ENCODE measurements at regions not wholly inside any gene's neighbourhood (a gene's known extent, or its start where the extent isn't known, plus 50 kb on each side); places are given as distances from the start of the nearest gene placed in this dataset.
A peak's percentile ranks its signal among the peaks of the same experiment; 100 is the strongest.

GRCh38 chr6:151699719-151700118, 107.8 kb upstream of the ESR1 start:
- in situ Hi-C loops (cut with MboI; ENCODE audit: low pct_ligation_motif_present in 1 of 4, low pct_unique_long_range_greater_than_20kb in 1 of 4, low sequenced_read_pairs in 3 of 4), result loop anchor here in 2 of 4 donors (25.0 kb wide), 1 partner anchor 413 kb away; no protein-coding TSS in a partner anchor
- Histone ChIP-seq H3K27ac (no peak overlapping the region), H3K4me1 (no peaks in the 10 kb centered on the region), H3K36me3 (no peaks in the 10 kb centered on the region), H3K4me3 (no peak overlapping the region), H3K27me3 (no peaks in the 10 kb centered on the region), H3K9me3 (no peaks in the 10 kb centered on the region)
- no peak for DNase-seq
- 63 to 66% methylated on average over 4 of the region's 4 CpGs for WGBS, 2 donors (ENCODE audit: low coverage in 1 of 2)
- TF ChIP-seq POLR2AphosphoS5 (IDR thresholded peaks at IDR 0.05) (no peak), EP300 (IDR thresholded peaks at IDR 0.05; ENCODE audit: low read depth) (no peak), CTCF (IDR thresholded peaks at IDR 0.05) (no peak), POLR2A (IDR thresholded peaks at IDR 0.05) (no peak)
- intact Hi-C loops (cut with DNase I; ENCODE audit: low total_unique reads), result no loop called here

GRCh38 chr6:151701911-151702562, 105.4 kb upstream of the ESR1 start:
- no peaks in the 10 kb centered on the region for H3K4me1 ChIP-seq
- in situ Hi-C loops (cut with MboI; ENCODE audit: low pct_ligation_motif_present in 1 of 4, low pct_unique_long_range_greater_than_20kb in 1 of 4, low sequenced_read_pairs in 3 of 4) (no loop called here), intact Hi-C loops (cut with DNase I; ENCODE audit: low total_unique reads) (no loop called here)
- H3K27me3 ChIP-seq, result no peaks in the 10 kb centered on the region
- H3K27ac ChIP-seq, result peak overlapping the region in 1 of 4 donors; percentile 10
- no peak for DNase-seq
- H3K4me3 ChIP-seq, result no peak overlapping the region
- 52 to 57% methylated on average over 5 of the region's 5 CpGs for WGBS, 2 donors (ENCODE audit: low coverage in 1 of 2)
- TF ChIP-seq POLR2A (IDR thresholded peaks at IDR 0.05) (no peak), CTCF (IDR thresholded peaks at IDR 0.05) (no peak), POLR2AphosphoS5 (IDR thresholded peaks at IDR 0.05) (no peak), EP300 (IDR thresholded peaks at IDR 0.05; ENCODE audit: low read depth) (no peak)
- no peaks in the 10 kb centered on the region for H3K36me3 ChIP-seq
- H3K9me3 ChIP-seq, result no peaks in the 10 kb centered on the region

GRCh38 chr6:151702851-151703658, 104.4 kb upstream of the ESR1 start:
- Histone ChIP-seq H3K9me3 (no peaks in the 10 kb centered on the region), H3K36me3 (no peaks in the 10 kb centered on the region), H3K4me3 (no peak overlapping the region), H3K27me3 (no peaks in the 10 kb centered on the region), H3K4me1 (no peaks in the 10 kb centered on the region), H3K27ac (peak overlapping the region in 1 of 4 donors; percentile 10)
- intact Hi-C loops (cut with DNase I; ENCODE audit: low total_unique reads) (no loop called here), in situ Hi-C loops (cut with MboI; ENCODE audit: low pct_ligation_motif_present in 1 of 4, low pct_unique_long_range_greater_than_20kb in 1 of 4, low sequenced_read_pairs in 3 of 4) (no loop called here)
- no peak for DNase-seq
- TF ChIP-seq POLR2AphosphoS5 (IDR thresholded peaks at IDR 0.05) (no peak), POLR2A (IDR thresholded peaks at IDR 0.05) (no peak), CTCF (IDR thresholded peaks at IDR 0.05) (no peak), EP300 (IDR thresholded peaks at IDR 0.05; ENCODE audit: low read depth) (no peak)
- 55 to 67% methylated on average over 1 to 5 of the region's 5 CpGs for WGBS, 2 donors (ENCODE audit: low coverage in 1 of 2)

- H3K9me3 ChIP-seq, result no peaks in the 10 kb centered on the region
- H3K4me3 ChIP-seq, result no peak overlapping the region
- no peaks in the 10 kb centered on the region for H3K36me3 ChIP-seq
- 64 to 70% methylated on average over 5 of the region's 5 CpGs for WGBS, 2 donors (ENCODE audit: low coverage in 1 of 2)
- in situ Hi-C loops (cut with MboI; ENCODE audit: low pct_ligation_motif_present in 1 of 4, low pct_unique_long_range_greater_than_20kb in 1 of 4, low sequenced_read_pairs in 3 of 4) (no loop called here), intact Hi-C loops (cut with DNase I; ENCODE audit: low total_unique reads) (no loop called here)
- TF ChIP-seq CTCF (IDR thresholded peaks at IDR 0.05) (no peak), EP300 (IDR thresholded peaks at IDR 0.05; ENCODE audit: low read depth) (no peak), POLR2AphosphoS5 (IDR thresholded peaks at IDR 0.05) (no peak), POLR2A (IDR thresholded peaks at IDR 0.05) (no peak)
- H3K27ac ChIP-seq, result no peak overlapping the region
- DNase-seq, result no peak
- H3K27me3 ChIP-seq, result no peaks in the 10 kb centered on the region
- no peaks in the 10 kb centered on the region for H3K4me1 ChIP-seq
Measured at GRCh38 chr6:151704383-151704782, 103.1 kb upstream of the ESR1 start.
